ENCODE measurements at regions not wholly inside any gene's neighbourhood (a gene's known extent, or its start where the extent isn't known, plus 50 kb on each side); places are given as distances from the start of the nearest gene placed in this dataset.

DNA sequence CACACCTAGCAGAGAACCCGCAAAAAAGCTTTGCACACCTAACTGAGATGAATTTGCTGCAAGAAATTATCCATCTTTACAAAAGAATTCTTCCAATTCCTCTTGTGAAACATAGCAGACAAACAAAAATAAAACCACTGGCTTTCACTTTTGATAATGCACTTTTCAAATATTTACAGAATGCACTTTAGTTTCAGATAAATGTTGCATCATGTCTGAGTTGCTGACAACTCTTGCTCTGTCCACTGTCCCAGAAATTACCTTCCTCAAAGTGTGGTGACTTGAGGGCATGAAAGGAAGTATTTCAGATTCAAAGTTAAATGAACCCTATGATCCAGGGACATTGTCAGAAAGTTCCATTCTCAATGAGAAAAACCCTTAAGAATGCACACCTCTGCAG is 256.2 kb upstream of the PARD3B start:
- TF ChIP-seq, protein P1, sequence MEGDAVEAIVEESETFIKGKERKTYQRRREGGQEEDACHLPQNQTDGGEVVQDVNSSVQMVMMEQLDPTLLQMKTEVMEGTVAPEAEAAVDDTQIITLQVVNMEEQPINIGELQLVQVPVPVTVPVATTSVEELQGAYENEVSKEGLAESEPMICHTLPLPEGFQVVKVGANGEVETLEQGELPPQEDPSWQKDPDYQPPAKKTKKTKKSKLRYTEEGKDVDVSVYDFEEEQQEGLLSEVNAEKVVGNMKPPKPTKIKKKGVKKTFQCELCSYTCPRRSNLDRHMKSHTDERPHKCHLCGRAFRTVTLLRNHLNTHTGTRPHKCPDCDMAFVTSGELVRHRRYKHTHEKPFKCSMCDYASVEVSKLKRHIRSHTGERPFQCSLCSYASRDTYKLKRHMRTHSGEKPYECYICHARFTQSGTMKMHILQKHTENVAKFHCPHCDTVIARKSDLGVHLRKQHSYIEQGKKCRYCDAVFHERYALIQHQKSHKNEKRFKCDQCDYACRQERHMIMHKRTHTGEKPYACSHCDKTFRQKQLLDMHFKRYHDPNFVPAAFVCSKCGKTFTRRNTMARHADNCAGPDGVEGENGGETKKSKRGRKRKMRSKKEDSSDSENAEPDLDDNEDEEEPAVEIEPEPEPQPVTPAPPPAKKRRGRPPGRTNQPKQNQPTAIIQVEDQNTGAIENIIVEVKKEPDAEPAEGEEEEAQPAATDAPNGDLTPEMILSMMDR (conservative IDR thresholded peaks at IDR 0.05; ENCODE audit: low read length) = no peak
- no peak for TF ChIP-seq EZH2phosphoT487 (IDR thresholded peaks at IDR 0.05; ENCODE audit: borderline replicate concordance, low read depth, low read length)
- Histone ChIP-seq H3K79me2 (ENCODE audit: insufficient read depth, low read depth, low read length) (no peaks in the 10 kb centered on the region), H4K20me1 (ENCODE audit: insufficient read depth, low read length) (no peaks in the 10 kb centered on the region), H2AFZ (ENCODE audit: low read length) (no peak overlapping the region), H3K36me3 (ENCODE audit: insufficient read depth, low read length) (no peaks in the 10 kb centered on the region), H3K9me3 (ENCODE audit: low read length) (no peaks in the 10 kb centered on the region), H3K9me2 (ENCODE audit: insufficient read depth, low read length) (no peaks in the 10 kb centered on the region), H3K4me1 (ENCODE audit: insufficient read depth, low read length, poor library complexity, severe bottlenecking) (no peaks in the 10 kb centered on the region), H3K4me2 (ENCODE audit: low read length) (no peak overlapping the region), H3K27ac (ENCODE audit: low read depth, low read length, poor library complexity, severe bottlenecking) (no peak overlapping the region), H3K4me3 (ENCODE audit: low read depth, low read length, poor library complexity, severe bottlenecking) (no peak overlapping the region)
- POLR2A ChIA-PET = no interaction called here
- CTCF ChIA-PET (ENCODE audit: unreplicated experiment) = no interaction called here
- intact Hi-C loops (cut with micrococcal nuclease; ENCODE audit: unreplicated experiment) = no loop called here
- DNase-seq (ENCODE audit: low spot score) = no peak
- no TSS peak for BruUV-seq (replicated peaks)

DNA sequence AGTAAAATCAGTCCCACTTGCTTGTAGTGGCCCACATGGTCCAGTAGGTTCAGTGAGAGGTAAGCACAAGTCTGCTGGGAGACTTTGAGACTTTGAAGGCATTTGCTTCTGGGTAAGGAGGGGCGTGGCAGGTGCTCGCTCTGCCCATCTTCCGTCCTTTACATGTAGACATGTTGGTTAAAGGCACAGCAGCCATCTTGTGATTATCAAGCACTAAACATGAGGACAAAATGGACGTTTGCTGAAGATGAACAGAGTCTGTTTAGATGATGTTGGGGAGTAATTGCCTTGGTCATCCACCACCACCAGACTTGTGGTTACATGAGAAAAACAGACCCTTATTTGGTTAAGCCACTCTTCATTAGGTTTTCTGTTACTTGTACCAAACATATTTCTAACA is 252.8 kb upstream of the PARD3B start:
- H3K9me3 ChIP-seq (ENCODE audit: low read length) = no peaks in the 10 kb centered on the region
- no peak for DNase-seq (ENCODE audit: low spot score)
- no peak overlapping the region for H3K4me2 ChIP-seq (ENCODE audit: low read length)
- H3K4me3 ChIP-seq (ENCODE audit: low read depth, low read length, poor library complexity, severe bottlenecking) = no peak overlapping the region
- no peak overlapping the region for H2AFZ ChIP-seq (ENCODE audit: low read length)
- ChIA-PET POLR2A (interaction anchor here (0.8 kb wide), 1 partner anchor 26 kb away, joined by 3 read pairs; no protein-coding TSS in a partner anchor), CTCF (ENCODE audit: unreplicated experiment) (no interaction called here)
- no peak overlapping the region for H3K27ac ChIP-seq (ENCODE audit: low read depth, low read length, poor library complexity, severe bottlenecking)
- no peaks in the 10 kb centered on the region for H3K9me2 ChIP-seq (ENCODE audit: insufficient read depth, low read length)
- intact Hi-C loops (cut with micrococcal nuclease; ENCODE audit: unreplicated experiment) = no loop called here
- TF ChIP-seq, protein P1 (conservative IDR thresholded peaks at IDR 0.05; ENCODE audit: low read length) = no peak
- no peak for TF ChIP-seq EZH2phosphoT487 (IDR thresholded peaks at IDR 0.05; ENCODE audit: borderline replicate concordance, low read depth, low read length)
- no peaks in the 10 kb centered on the region for H3K4me1 ChIP-seq (ENCODE audit: insufficient read depth, low read length, poor library complexity, severe bottlenecking)
- H3K79me2 ChIP-seq (ENCODE audit: insufficient read depth, low read depth, low read length) = no peaks in the 10 kb centered on the region
- H4K20me1 ChIP-seq (ENCODE audit: insufficient read depth, low read length) = no peaks in the 10 kb centered on the region
- H3K36me3 ChIP-seq (ENCODE audit: insufficient read depth, low read length) = no peaks in the 10 kb centered on the region
- BruUV-seq (replicated peaks) = no TSS peak

DNA sequence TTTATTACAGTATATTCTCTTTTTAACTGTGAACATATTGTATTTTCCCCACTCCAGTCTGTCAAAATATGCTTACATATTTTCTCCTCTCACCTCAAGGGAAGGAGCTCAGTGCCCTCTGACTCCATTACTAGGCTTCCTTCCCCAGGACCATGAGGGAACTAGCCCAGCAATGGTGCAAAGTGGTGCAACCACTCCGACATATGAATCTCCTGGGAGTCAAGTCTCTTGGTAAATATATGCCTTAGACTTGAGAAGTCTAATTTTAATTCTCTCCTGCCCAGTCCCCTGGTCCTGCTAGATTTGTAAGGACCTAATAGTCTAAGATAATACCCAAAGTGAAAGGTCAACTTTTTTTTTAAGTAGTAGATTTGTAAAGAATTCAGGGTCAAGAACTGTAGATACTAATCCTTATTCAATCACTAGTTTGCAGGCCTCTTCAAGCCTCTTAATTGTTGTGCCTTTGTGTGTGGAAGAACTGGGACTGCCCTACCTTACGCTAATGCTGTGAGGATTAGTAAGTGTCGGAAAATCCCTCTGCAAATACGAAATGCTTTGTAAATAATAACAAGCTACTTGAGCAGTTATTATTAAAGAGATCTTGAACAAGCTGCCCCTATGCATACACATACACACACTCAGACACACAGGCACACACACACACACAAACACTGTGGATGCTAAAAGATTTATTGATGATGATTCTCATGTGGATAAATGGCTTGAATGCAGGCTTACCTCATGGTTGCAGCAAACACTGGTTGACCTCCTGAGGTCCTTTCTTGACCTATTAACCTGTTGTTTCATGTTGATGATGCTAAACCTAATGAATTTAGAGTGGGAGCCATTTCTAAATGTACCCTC is 251.2 kb upstream of the PARD3B start:
- Histone ChIP-seq H3K4me3 (ENCODE audit: low read depth, low read length, poor library complexity, severe bottlenecking) (no peak overlapping the region), H3K79me2 (ENCODE audit: insufficient read depth, low read depth, low read length) (no peaks in the 10 kb centered on the region), H3K36me3 (ENCODE audit: insufficient read depth, low read length) (no peaks in the 10 kb centered on the region), H3K27ac (ENCODE audit: low read depth, low read length, poor library complexity, severe bottlenecking) (no peak overlapping the region), H2AFZ (ENCODE audit: low read length) (no peak overlapping the region), H4K20me1 (ENCODE audit: insufficient read depth, low read length) (no peaks in the 10 kb centered on the region), H3K4me1 (ENCODE audit: insufficient read depth, low read length, poor library complexity, severe bottlenecking) (no peaks in the 10 kb centered on the region), H3K4me2 (ENCODE audit: low read length) (no peak overlapping the region), H3K9me2 (ENCODE audit: insufficient read depth, low read length) (no peaks in the 10 kb centered on the region), H3K9me3 (ENCODE audit: low read length) (no peaks in the 10 kb centered on the region)
- no TSS peak for BruUV-seq (replicated peaks)
- no peak for DNase-seq (ENCODE audit: low spot score)
- intact Hi-C loops (cut with micrococcal nuclease; ENCODE audit: unreplicated experiment) = no loop called here
- TF ChIP-seq, protein P1 (conservative IDR thresholded peaks at IDR 0.05; ENCODE audit: low read length) = no peak
- no peak for TF ChIP-seq EZH2phosphoT487 (IDR thresholded peaks at IDR 0.05; ENCODE audit: borderline replicate concordance, low read depth, low read length)
- POLR2A ChIA-PET = interaction anchor here (0.6 to 1.4 kb wide), 2 partner anchors 18 to 1946 kb away, joined by 3 to 5 read pairs; no protein-coding TSS in a partner anchor
- CTCF ChIA-PET (ENCODE audit: unreplicated experiment) = no interaction called here
